GM23248 (cell line): ENCODE measurements at regions not wholly inside any gene's neighbourhood (a gene's known extent, or its start where the extent isn't known, plus 50 kb on each side); places are given as distances from the start of the nearest gene placed in this dataset.

ENCODE experiments used
- DNase-seq: peaks from one replicate; pipeline ENCODE4 v3.0.0-alpha.2; 2015
- H2AFZ ChIP-seq: fragments of 200-600 bp; sonication (generic); 2 replicates; pipeline ENCODE4 v1.6.1; 2016; ENCODE audit warnings: antibody characterized with exemption
- H3F3A ChIP-seq: fragments of 200-600 bp; sonication (generic); 2 replicates; pipeline ENCODE4 v1.6.1; 2016; ENCODE audit warnings: mild to moderate bottlenecking, antibody characterized with exemption, mixed run types; ENCODE audit not compliant: insufficient read depth
- H3K27ac ChIP-seq: fragments of 200-600 bp; sonication (generic); 2 replicates; pipeline ENCODE4 v1.5.1; 2016; ENCODE audit warnings: mild to moderate bottlenecking
- H3K27me3 ChIP-seq: fragments of 200-600 bp; sonication (generic); replicated peaks from 2 replicates; pipeline ENCODE4 v1.6.1; 2016; ENCODE audit warnings: mild to moderate bottlenecking; ENCODE audit not compliant: insufficient read depth
- H3K36me3 ChIP-seq: fragments of 200-600 bp; sonication (generic); 2 replicates; pipeline ENCODE4 v1.6.1; 2016; ENCODE audit warnings: low read depth, mild to moderate bottlenecking
- H3K4me1 ChIP-seq: fragments of 200-600 bp; sonication (generic); 2 replicates; pipeline ENCODE4 v1.6.1; 2016; ENCODE audit warnings: mild to moderate bottlenecking; ENCODE audit not compliant: insufficient read depth
- H3K4me2 ChIP-seq: fragments of 200-600 bp; sonication (generic); one replicate; pipeline ENCODE4 v1.6.1; 2016; ENCODE audit warnings: mild to moderate bottlenecking; ENCODE audit not compliant: unreplicated experiment
- H3K4me3 ChIP-seq: fragments of 200-600 bp; sonication (generic); 2 replicates; pipeline ENCODE4 v1.5.1; 2016; ENCODE audit warnings: mild to moderate bottlenecking
- H3K79me2 ChIP-seq: fragments of 200-600 bp; sonication (generic); 2 replicates; pipeline ENCODE4 v1.6.1; 2016; ENCODE audit warnings: mild to moderate bottlenecking; ENCODE audit not compliant: insufficient read depth
- H3K9ac ChIP-seq: fragments of 200-600 bp; sonication (generic); 2 replicates; pipeline ENCODE4 v1.6.1; 2016; ENCODE audit warnings: mild to moderate bottlenecking
- H3K9me2 ChIP-seq: fragments of 200-600 bp; sonication (generic); 2 replicates; pipeline ENCODE4 v1.6.1; 2016; ENCODE audit warnings: mixed run types, mild to moderate bottlenecking, moderate library complexity; ENCODE audit not compliant: insufficient read depth
- H3K9me3 ChIP-seq: fragments of 200-600 bp; sonication (generic); one replicate; pipeline ENCODE4 v1.6.1; 2017; ENCODE audit warnings: low read depth
- H4K20me1 ChIP-seq: fragments of 200-600 bp; sonication (generic); 2 replicates; pipeline ENCODE4 v1.6.0; 2016; ENCODE audit not compliant: insufficient read depth
- EZH2 ChIP-seq: fragments of 200-600 bp; sonication (generic); IDR thresholded peaks from 2 replicates; pipeline ENCODE4 v1.6.1; 2018; ENCODE audit warnings: antibody characterized with exemption, mild to moderate bottlenecking; ENCODE audit not compliant: insufficient read depth, poor library complexity, severe bottlenecking
- EZH2phosphoT487 ChIP-seq: fragments of 200-600 bp; sonication (generic); IDR thresholded peaks from 2 replicates; pipeline ENCODE4 v1.6.1; 2018; ENCODE audit warnings: antibody characterized with exemption, moderate library complexity, mild to moderate bottlenecking, low read depth; ENCODE audit not compliant: insufficient read depth
- WGBS, 2 experiments: methylation state at CpG; one replicate each; pipeline ENCODE4 v1.1.6; 2015 to 2017; ENCODE audit warnings: low lambda C conversion rate in 2 of 2, low coverage in 1 of 2; ENCODE audit errors: missing lambda C conversion rate in 2 of 2; 5-methylcytosine and 5-hydroxymethylcytosine counted together
- in situ Hi-C: fragments of 300-500 bp; cut with MboI; formaldehyde crosslinking; loops from 2 replicates; pipeline ENCODE4 v1.15.0; 2020

- H3K4me3 ChIP-seq: no peak overlapping the region
- no peaks in the 10 kb centered on the region for H3F3A ChIP-seq
- no peaks in the 10 kb centered on the region for H3K36me3 ChIP-seq
- H3K9ac ChIP-seq: no peak overlapping the region
- H3K9me2 ChIP-seq: no peaks in the 10 kb centered on the region
- H4K20me1 ChIP-seq: no peaks in the 10 kb centered on the region
- DNase-seq: no peak
- H3K9me3 ChIP-seq: no peaks in the 10 kb centered on the region
- H3K4me2 ChIP-seq: no peak overlapping the region
- no peak overlapping the region for H3K27ac ChIP-seq
- 21 to 28% methylated on average over 4 of the region's 4 CpGs for WGBS, 2 experiments
- no peaks in the 10 kb centered on the region for H3K79me2 ChIP-seq
- no peaks in the 10 kb centered on the region for H3K4me1 ChIP-seq
- no peak overlapping the region for H2AFZ ChIP-seq
- H3K27me3 ChIP-seq: no peaks in the 10 kb centered on the region
- in situ Hi-C loops: no loop called here
- TF ChIP-seq EZH2phosphoT487 (no peak), EZH2 (no peak)
Observed at GRCh38 chr16:79475841-79476240, 124.7 kb downstream of the MAF start.

GRCh38 chr16:79473456-79473855 is 127.1 kb downstream of the MAF start:
- no peak overlapping the region for H2AFZ ChIP-seq
- H3K4me2 ChIP-seq: no peak overlapping the region
- no peaks in the 10 kb centered on the region for H3K9me3 ChIP-seq
- TF ChIP-seq EZH2: no peak
- no peaks in the 10 kb centered on the region for H3F3A ChIP-seq
- H3K4me1 ChIP-seq: no peaks in the 10 kb centered on the region
- no peaks in the 10 kb centered on the region for H3K79me2 ChIP-seq
- no peaks in the 10 kb centered on the region for H3K36me3 ChIP-seq
- H3K9me2 ChIP-seq: no peaks in the 10 kb centered on the region
- in situ Hi-C loops: no loop called here
- no peaks in the 10 kb centered on the region for H4K20me1 ChIP-seq
- no peak overlapping the region for H3K9ac ChIP-seq
- H3K4me3 ChIP-seq: no peak overlapping the region
- no peak overlapping the region for H3K27ac ChIP-seq
- DNase-seq: no peak
- no peaks in the 10 kb centered on the region for H3K27me3 ChIP-seq
- WGBS, 2 experiments: 51 to 54% methylated on average over 6 of the region's 6 CpGs

GRCh38 chr16:79472426-79472825 is 128.1 kb downstream of the MAF start:
- Histone ChIP-seq H3K9ac (no peak overlapping the region), H3K79me2 (no peaks in the 10 kb centered on the region), H3K4me3 (no peak overlapping the region), H4K20me1 (no peaks in the 10 kb centered on the region), H3F3A (no peaks in the 10 kb centered on the region), H3K9me2 (no peaks in the 10 kb centered on the region), H2AFZ (no peak overlapping the region), H3K27ac (no peak overlapping the region), H3K36me3 (no peaks in the 10 kb centered on the region), H3K9me3 (no peaks in the 10 kb centered on the region), H3K27me3 (no peaks in the 10 kb centered on the region), H3K4me2 (no peak overlapping the region), H3K4me1 (no peaks in the 10 kb centered on the region)
- DNase-seq: no peak
- 10 to 16% methylated on average over 3 of the region's 3 CpGs for WGBS, 2 experiments
- in situ Hi-C loops: no loop called here
- TF ChIP-seq EZH2phosphoT487: no peak
- no peak for TF ChIP-seq EZH2

- H4K20me1 ChIP-seq: no peaks in the 10 kb centered on the region
- H3K27ac ChIP-seq: no peak overlapping the region
- no peaks in the 10 kb centered on the region for H3F3A ChIP-seq
- H3K9me2 ChIP-seq: no peaks in the 10 kb centered on the region
- DNase-seq: no peak
- 54 to 58% methylated on average over 10 of the region's 10 CpGs for WGBS, 2 experiments
- H2AFZ ChIP-seq: no peak overlapping the region
- H3K4me1 ChIP-seq: no peaks in the 10 kb centered on the region
- H3K36me3 ChIP-seq: no peaks in the 10 kb centered on the region
- no peaks in the 10 kb centered on the region for H3K27me3 ChIP-seq
- in situ Hi-C loops: no loop called here
- TF ChIP-seq EZH2phosphoT487: no peak
- no peak for TF ChIP-seq EZH2
- no peaks in the 10 kb centered on the region for H3K9me3 ChIP-seq
- H3K79me2 ChIP-seq: no peaks in the 10 kb centered on the region
- H3K4me3 ChIP-seq: no peak overlapping the region
- no peak overlapping the region for H3K4me2 ChIP-seq
- H3K9ac ChIP-seq: no peak overlapping the region
Observed at GRCh38 chr16:79469999-79470398, 130.5 kb downstream of the MAF start.

- no peaks in the 10 kb centered on the region for H3K9me2 ChIP-seq
- H2AFZ ChIP-seq: no peak overlapping the region
- in situ Hi-C loops: no loop called here
- H3K9ac ChIP-seq: no peak overlapping the region
- H3K4me3 ChIP-seq: no peak overlapping the region
- no peak for TF ChIP-seq EZH2phosphoT487
- TF ChIP-seq EZH2: no peak
- no peak overlapping the region for H3K4me2 ChIP-seq
- WGBS, 2 experiments: 37 to 42% methylated on average over 4 of the region's 4 CpGs
- H3K4me1 ChIP-seq: no peaks in the 10 kb centered on the region
- no peak overlapping the region for H3K27ac ChIP-seq
- H3K79me2 ChIP-seq: no peaks in the 10 kb centered on the region
- DNase-seq: no peak
- H3F3A ChIP-seq: no peaks in the 10 kb centered on the region
- no peaks in the 10 kb centered on the region for H3K36me3 ChIP-seq
- H3K27me3 ChIP-seq: no peaks in the 10 kb centered on the region
- H3K9me3 ChIP-seq: no peaks in the 10 kb centered on the region
- no peaks in the 10 kb centered on the region for H4K20me1 ChIP-seq
Observed at GRCh38 chr16:79468631-79469030, 131.9 kb downstream of the MAF start.
